Midbrain (tissue), 1 donor: ENCODE measurements at regions not wholly inside any gene's neighbourhood (a gene's known extent, or its start where the extent isn't known, plus 50 kb on each side); places are given as distances from the start of the nearest gene placed in this dataset.
"Not testable (repeated sequence)": the region's sequence is repeated elsewhere in the genome, so short reads cannot be mapped to it uniquely, and the experiment has no call there.

Experiments used
- DNase-seq: peaks from one replicate; lab custom pipeline; 2025; lab: John Stamatoyannopoulos, UW

DNA sequence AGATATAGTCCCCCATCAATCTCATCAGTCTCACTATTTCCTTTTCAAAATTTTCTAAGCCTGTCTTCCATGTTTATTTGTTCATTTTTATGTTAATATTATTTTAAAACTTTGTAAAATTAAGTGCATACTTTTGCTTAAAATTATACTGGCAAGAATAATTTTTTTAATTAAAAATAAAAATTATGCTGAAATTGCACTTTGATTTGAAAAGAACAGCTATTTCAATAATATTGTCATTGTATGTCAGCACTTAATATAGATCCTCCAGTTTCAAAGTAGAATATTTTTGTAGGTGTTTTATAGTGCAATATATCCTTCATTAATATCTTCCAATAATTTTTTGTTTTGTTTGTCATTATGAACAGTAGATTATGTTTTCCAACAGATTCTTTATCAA is 99.0 kb upstream of the MAGI2 start:
- DNase-seq: no peak

DNA sequence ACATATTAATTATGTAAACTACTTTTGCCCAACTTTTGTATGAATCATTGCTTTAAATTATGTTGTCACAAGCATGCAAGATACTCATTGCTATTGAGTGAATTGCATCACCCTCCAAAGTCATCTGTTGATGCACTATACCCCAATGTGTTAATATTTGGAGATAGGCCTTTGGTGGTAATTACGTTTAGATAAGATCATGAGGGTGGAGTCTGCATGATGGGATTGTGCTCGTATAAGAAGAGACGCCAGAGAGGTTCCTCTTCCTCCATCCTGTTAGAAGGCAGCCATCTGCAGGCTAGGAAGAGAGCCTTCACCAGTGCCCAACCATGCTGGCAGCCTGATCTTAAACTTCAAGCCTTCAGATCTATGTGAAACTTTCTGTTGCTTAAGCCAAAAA is 95.3 kb upstream of the MAGI2 start:
- DNase-seq: peak; percentile 27

DNA sequence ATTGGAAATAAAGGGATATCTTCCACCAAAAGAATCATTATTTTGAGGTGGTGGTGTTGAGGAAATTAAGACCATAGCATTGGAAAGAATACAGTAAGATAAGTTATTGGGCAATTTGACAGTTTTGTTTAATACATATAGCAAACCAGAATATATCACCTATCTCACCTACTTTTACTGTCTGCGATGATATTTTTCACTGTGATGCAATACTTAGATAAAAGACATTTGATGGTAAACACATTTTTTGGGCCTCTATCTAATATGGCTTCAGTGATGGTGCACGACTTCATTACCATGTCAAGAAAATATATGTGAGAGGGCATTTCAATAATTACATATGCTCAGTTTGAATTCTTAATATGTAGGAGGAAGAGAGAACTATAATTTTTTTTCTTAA is 93.7 kb upstream of the MAGI2 start:
- DNase-seq: no peak

DNA sequence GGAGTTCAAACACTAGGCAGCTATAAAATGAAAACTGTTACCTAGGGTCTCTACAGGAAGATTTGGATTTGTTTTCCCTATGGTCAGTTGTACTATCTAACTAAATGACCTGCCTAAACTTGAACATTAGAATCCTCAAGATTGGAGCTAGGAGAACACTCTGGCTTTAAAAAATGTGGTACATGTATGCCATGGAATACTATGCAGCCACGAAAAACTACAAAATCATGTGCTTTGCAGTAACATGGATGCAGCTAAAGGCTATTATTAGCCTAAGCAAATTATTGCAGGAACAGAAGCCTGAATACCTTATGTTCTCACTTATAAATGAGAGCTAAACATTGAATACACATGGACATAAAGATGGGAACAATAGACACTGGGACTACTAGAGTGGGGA is 87.1 kb upstream of the MAGI2 start:
- no peak for DNase-seq

DNA sequence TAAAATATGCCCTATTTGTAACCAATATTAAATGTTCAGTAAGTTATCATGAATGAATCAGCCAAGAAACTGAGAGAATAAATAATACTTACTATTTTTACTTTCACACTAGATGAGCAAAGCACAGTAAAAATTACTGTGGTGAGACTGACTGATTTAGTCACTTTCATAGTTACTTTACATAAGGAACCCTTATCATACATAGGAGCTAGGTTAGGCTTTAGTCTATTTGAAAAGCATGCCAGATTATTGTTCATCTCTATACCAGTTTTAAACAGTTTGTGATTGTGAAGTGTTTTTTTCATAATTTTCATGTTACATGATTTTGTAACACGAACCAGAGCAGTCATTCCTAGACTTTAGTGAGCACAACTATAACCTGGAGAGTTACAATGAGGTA is 80.7 kb upstream of the MAGI2 start:
- no peak for DNase-seq

DNA sequence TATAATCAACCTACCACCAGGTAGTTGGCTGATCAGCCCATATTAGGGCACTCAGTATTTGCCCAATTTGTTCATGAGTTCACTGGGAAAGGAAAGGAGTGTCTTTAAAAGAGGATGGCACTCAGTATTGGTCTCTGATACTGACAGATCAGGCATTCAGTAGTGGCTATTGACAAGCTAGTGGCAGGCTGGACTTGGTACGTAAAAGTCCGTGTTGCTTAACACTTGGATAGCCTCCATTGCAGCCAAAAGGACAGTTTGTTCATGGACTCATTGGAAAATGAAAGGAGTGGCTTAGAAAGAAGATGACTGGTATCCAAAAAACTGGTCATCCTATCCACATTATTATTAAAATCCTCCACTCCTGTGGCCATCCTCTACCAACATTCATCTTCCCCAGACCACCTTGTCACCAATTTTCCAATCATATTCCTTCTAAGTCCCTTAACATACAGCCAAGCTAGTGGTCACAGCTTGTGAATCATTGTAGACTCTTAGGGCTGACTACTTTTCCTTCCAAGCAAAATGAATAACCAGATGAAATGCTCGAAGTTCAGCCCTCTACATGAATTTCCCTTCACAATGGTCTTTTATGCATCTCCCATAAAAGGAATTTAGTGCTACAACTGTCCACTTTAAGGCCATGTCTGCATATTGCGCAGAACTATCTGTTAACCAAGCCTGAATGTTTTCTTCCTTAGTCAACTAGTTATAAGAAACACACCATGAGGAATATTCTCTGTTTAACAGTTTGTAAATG is 78.6 kb upstream of the MAGI2 start:
- DNase-seq: no peak

DNA sequence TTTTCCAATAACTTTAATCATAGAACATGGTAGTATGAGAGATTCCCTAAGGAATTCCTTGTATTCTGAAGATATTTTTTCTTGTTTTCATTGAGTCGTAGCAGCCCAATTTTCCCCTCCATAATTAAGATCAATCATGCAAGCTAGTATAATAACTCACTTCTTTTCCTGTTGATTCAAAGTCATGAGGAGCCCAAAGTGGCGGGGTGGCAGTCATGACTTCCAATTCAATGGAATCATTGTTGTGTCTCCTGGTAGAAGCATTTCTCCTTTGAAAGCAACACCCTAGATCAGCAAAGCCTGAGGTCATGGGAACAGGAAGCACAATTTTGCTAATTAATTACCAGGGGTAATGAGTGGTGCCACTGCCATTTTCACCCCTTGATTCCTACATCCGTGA is 77.6 kb upstream of the MAGI2 start:
- DNase-seq: no peak

DNA sequence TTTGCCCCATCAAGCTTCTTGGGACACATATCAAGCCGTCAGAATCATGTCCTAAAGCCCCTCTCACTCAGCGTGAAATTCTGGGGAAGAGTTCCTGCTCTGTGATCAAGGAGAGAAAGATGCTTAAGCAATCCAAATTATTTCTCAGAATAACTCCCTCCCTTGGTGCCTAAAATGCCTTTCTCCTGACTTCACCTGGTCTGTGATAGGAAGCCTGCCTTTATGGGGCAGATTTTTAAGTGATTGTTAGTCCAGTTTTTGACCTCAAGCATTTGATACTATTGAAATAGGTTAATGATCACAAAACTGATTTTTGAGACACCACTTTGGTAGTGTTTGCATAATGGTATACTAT is 76.4 kb upstream of the MAGI2 start:
- no peak for DNase-seq

DNA sequence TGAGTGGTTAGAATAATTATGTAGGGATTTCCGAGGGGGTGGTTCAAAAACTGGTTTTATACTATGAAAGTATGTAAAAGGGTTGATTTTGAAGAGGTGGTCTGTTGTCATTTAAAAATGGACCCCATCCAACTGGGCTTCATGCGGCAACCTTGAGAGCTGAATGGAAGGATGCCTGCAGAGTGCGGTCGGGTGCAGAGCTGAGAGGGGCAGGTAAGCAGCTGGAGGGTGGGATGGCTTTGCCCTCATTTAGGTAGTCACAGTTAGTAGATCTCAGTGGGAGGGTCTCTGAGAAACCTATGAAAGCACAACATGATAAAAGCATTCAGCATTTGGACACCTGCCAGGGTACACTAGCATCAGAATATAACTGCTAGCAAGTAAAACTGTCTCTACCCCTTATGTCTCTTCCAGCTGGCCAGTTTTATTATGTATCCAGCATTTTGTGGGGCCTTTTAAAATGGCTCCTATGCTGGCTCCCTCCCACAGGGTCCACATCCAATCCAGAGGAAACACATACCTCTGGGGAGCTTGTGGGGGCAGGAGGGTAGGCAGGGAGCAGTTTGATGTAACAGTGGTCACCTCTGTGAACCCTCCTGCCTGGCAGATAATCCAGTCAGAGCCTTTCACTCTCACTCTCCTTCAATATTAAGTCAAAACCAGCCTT is 75.9 kb upstream of the MAGI2 start:
- no peak for DNase-seq

DNA sequence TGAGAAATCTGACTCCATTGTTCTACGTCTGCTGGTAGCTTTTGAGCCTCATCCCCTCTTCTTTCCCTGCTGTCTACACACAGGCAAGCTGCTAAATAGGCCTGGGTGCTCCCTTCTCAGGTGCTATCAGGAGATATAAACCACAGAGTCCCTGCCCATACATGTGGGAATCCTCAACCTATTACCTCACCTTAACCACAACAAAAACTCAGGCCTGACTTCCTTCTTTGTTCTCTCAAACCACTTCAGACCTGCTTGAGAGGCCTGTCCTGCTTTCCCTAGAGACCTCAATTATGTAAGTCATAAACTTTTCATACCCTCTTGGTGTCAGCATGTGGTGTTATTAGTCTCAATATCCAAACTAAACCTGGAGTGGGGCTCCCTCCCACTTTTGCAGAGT is 75.0 kb upstream of the MAGI2 start:
- DNase-seq: no peak

DNA sequence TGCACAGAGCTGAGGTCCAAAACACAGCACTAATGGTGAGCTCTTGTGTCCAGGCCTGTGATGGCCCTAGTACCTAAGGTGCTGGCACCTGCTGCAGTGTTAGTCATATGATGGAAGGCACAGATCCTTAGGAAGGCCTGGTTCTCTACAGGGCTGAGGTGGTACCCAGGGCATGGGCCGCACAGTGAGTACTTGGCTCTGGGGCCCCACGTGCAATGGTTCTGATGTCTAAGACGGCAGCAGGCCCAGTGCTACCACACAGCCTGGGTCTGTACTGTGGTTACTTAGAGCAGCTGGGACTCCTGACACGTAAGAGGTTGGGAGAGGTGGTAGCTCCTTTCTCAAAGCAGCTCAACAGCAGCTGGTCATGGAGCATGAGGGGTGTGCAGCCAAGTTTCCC is 70.6 kb upstream of the MAGI2 start:
- DNase-seq: no peak

DNA sequence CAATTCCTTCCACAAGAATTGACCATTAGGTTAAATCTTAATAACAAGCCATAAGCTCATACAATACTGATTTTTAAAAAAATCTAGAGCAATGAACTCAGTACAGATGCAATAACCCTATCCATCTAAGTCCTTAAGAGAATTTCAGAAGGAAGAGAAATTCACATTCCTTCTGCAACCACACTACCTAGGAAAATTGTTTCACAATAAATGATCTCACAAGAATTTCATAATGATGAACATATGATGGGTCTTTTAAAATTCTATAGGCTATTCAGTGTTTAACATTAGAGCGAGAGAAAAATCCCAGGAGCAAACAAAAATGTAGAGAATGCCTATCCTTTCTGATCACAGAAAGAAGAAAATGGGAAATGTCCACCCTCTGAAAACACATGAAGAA is 70.0 kb upstream of the MAGI2 start:
- no peak for DNase-seq

DNA sequence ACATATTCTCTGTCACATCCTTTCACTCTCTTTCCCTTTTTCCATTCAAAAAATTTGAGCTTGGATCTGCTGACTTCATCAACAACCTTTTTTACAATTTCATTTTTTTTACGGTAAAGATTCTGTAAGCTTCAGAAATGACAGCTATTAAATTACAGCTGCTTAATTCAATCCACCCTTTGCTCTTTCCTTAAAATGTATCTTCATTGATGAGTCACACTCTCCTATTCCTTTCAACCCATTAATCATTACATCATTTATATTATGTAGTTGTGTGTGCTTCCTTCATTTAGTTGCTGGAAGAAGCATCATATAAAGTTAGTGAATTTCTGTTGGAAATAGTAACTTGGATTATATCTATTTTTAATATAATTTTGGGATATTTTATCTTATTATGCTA is 67.1 kb upstream of the MAGI2 start:
- no peak for DNase-seq

DNA sequence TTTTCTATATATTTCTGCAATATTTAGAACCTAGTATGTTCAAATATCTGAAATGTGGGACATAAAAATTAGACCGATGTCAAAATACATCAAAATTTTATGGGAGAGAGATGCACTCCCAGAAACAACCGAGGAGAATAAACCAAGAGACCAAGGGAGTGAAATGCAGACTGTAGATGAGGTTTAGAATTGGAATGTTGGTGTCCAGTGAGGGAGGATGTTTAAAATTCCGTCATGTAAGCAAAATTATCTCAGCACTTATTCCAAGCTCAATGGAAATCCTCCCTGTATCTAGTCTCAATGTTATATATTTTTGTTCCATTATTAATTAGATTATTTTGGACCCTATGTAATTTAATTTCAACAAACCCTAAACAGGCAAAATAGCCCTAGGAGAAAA is 61.9 kb upstream of the MAGI2 start:
- no peak for DNase-seq

DNA sequence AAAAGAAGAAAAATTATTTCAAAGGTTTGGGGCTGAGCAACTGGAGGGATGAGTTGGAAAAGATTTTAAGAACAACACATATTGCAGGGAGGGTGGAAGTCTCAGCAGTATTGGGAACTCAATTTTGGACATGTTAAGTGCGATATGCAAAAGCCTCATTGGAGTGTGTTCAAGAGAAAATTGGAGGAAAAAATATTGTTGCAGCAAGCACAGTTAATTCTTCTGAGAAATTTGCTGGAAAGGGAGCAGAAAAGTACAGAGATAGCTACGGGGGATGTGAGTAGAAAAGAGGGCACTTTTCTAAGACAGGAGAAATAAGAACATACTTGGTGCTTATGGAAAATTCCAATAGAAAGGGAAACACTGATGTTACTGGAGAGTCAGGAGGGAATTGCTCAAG is 59.8 kb upstream of the MAGI2 start:
- DNase-seq: no peak

DNA sequence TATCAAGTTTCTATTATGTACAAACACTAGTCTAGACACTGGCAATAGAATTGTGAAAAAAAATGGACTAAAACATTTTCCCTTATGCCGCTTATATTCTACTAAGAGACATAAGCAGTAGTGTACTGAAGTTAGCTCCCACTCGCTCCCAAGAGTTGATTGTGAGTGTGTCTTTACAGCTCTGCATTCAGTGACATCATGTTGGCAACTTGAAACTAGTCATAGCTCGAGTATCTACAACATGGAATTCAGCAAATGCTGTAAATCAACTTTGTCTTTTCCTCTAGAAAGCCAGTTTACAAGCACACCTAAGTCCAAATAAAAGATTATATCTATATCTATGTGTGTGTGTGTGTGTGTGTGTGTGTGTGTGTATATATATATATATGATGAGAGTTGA is 58.8 kb upstream of the MAGI2 start:
- no peak for DNase-seq

DNA sequence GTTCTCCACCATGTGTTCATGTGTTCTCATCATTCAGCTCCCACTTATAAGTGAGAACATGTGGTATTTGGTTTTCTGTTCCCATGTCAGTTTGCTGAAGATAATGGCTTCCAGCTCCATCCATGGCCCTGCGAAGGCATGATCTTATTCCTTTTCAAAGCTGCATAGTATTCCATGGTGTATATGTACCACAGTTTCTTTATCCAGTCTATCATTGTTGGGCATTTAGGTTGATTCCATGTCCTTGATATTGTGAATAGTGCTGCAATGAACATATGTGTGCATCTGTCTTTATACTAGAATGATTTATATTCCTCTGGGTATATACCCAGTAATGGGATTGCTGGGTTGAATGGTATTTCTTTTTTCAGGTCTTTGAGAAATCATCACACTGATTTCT is 57.6 kb upstream of the MAGI2 start:
- DNase-seq: not testable (repeated sequence)

DNA sequence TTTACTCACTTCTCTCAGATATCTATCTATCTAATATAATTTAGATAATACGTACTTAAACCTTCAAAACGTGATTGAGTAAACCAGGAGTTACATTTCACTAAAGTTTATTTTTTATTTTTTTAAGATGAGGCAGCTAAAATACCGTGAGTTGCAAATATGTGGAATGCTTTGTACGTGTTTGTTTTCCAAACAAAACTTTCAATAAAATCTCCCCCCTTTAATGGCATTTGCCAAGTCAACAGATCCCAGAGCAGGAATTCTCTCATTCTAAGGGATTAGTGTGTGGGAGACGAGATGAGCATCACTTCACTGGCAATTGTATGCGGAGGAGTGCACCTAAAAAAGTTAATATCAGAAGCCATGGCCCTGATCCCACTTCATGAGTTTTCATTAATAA is 53.7 kb upstream of the MAGI2 start:
- DNase-seq: no peak

DNA sequence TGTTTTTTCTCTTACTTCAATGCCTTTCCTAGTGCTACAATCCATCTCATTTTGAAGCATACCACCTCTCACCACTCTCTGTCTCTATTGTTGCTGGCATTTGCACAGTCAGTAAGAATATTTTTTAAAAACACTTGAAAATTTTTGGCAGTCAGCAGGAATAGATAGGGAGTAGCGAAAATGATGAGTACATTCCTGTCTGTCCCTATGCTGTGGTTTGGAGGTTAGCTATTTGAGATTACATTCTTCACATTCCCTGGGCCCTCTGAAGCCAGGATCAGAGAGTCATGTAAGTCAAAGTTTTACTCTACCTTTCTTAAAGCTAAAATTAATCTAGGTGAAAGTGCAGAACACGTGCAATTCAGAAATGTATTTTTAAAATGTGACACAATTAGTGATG is 53.0 kb upstream of the MAGI2 start:
- no peak for DNase-seq

DNA sequence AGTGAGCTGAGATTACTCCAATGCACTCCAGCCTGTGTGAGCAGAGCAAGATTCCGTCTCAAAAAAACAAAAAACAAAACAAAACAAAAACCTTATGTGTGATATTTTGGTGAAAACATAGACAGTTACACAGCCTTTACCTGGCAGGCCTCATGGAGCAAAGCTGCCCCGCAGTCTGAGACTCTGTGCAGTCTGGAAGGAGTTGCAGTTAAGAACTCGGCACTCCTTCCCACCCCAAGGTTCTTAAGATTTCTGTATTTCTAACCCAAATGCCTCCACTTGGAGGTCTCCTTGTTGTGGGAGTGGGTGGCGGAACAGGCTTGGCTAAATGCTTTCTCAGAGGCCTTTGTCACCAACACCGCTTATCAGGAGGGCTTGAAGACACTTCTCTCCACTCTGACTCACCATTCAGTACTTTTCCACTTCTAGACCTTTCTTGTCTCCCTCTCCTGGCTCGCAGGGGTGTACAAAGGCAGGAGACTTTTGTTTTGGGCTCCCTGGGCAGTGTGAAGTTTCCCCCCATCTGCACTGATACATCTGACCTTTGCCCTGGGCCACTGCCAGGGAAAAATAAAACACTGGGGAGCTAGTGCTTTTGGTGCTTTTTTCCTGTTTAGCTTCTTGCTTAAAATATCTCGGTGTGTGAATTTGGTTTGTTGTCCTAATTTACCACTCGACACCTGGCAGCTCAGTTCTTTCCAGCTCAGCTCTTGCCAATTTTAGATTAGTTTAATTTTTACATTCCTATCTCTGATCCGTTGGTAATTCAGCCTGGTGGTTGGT is 51.3 kb upstream of the MAGI2 start:
- no peak for DNase-seq
